ENCODE measurements at regions not wholly inside any gene's neighbourhood (a gene's known extent, or its start where the extent isn't known, plus 50 kb on each side); places are given as distances from the start of the nearest gene placed in this dataset.

- TF ChIP-seq SP1 (IDR thresholded peaks at IDR 0.05) (no peak), LEF1 (IDR thresholded peaks at IDR 0.05; ENCODE audit: borderline replicate concordance) (no peak), BHLHE40 (IDR thresholded peaks at IDR 0.05; ENCODE audit: borderline replicate concordance) (no peak), CTBP1 (IDR thresholded peaks at IDR 0.05; ENCODE audit: borderline replicate concordance) (no peak), PKNOX1 (IDR thresholded peaks at IDR 0.05) (no peak), TARDBP (IDR thresholded peaks at IDR 0.05) (no peak), FOXK2 (IDR thresholded peaks at IDR 0.05) (no peak), ELF4 (IDR thresholded peaks at IDR 0.05) (no peak)
Measured at GRCh38 chr13:27004326-27004725, 167.3 kb downstream of the USP12 start.
